Esophagus mucosa (tissue), 1 donor: ENCODE measurements at regions not wholly inside any gene's neighbourhood (a gene's known extent, or its start where the extent isn't known, plus 50 kb on each side); places are given as distances from the start of the nearest gene placed in this dataset.
A peak's percentile ranks its signal among the peaks of the same experiment; 100 is the strongest.

Source experiments
- ATAC-seq: fragments of 200-7000 bp; cut with Tn5 transposase; one replicate; pipeline ENCODE4 v1.9.1; 2020
- donor health status: DM: yes; HTN: yes; CAD: no.

GRCh38 chr3:115332998-115333397 is 185.9 kb upstream of the ZBTB20 start:
- no peak for ATAC-seq

DNA sequence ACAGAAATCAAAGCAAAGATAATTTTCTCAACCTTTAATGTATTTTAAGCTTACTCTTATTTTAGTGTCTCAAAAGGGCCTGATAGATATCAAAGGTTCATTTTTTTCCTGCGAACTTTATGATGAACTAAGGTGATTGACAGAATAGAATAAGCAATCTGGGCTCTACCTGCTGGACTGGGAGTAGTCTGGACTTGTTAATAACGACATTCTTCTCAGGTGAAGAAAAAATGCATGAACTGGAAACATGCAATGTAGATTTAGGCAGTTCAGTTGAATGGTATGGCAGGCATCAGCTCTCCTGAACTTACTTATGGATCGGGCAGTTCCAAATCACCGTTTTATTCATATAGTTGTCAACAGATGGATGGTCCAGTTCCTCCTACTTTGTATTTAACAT is 189.7 kb upstream of the ZBTB20 start:
- peak; percentile 43 for ATAC-seq

GRCh38 chr3:115340586-115340985 is 193.5 kb upstream of the ZBTB20 start:
- no peak for ATAC-seq

GRCh38 chr3:115341208-115341607 is 194.1 kb upstream of the ZBTB20 start:
- ATAC-seq = peak; percentile 82

GRCh38 chr3:115347737-115348136 is 200.6 kb upstream of the ZBTB20 start:
- no peak for ATAC-seq

DNA sequence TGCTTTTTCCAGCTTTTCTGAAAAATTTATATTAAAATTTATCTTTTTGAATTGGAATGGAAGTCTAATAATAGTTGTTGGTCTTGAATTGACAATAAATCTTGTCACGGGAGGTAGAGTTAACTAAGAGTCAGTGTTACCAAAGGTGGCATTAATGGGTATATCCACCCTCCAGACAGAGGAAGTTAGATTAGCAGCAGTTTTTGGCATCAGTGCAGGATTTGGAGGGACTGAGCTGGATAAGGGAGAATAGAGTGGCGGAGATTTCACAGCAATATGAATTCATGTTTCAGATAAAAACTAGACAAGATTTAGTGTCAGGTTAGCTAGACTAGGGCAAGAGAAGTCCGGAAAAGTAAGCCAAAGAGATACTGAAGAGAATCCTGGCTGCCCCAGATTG is 201.3 kb upstream of the ZBTB20 start:
- ATAC-seq = no peak

GRCh38 chr3:115348951-115349745 is 202.1 kb upstream of the ZBTB20 start:
- no peak for ATAC-seq

DNA sequence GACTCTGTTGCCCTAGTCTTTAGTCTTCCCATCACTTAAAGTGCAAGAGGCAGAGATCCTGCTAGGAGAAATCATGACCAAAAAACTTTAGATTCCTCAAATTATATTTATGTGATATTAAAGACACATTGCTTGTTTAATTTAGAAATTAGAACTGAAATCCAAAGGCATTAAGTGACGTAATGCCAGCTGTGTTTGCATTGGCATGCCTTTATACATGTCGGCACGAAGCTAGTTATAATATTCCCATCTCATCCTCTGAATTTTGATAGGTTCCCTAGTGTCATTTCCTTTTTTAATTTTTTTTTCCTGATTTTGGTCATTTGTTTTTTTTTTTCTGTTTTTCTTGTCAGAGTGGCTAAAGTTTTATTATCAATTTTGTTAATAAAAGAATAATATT is 203.5 kb upstream of the ZBTB20 start:
- no peak for ATAC-seq

DNA sequence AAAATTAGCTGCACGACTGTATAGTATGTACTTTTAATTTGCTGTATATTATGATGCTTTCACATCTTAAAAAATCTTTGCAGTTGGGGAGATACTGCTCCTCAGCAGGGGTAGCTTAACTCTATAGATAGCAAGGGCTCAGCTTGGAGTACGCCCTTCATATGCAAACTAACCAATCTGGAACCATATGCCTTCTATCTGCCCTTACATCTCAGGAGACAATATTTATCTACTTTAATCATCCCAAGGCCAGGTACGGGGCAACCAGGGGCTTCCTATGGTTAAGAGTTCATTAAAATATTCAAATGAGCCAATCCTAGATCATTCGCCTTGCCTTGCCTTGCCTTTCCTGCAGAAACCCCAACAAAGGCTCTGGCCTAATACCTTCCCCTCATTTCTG is 204.1 kb upstream of the ZBTB20 start:
- ATAC-seq = no peak

- ATAC-seq = no peak
These were observed 206.9 kb upstream of the ZBTB20 start for GRCh38 chr3:115354010-115354409.

DNA sequence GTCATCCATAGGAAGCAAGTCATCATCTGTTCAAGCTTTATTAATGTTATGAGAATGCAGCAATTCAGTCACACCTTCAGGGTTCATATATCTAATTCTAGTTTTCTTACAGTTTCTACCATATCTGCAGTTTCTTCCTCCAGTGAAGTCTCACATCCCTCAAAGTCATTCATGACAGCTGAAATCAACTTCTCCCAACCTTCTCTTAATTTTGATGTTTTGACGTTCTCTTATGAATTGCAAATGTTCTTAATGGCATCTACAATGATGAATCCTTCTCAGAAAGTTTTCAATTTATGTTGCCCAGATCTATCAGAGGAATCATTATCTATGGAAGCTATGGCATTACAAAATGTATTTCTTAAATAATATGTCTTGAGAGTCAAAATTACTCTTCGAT is 210.4 kb upstream of the ZBTB20 start:
- ATAC-seq = no peak

DNA sequence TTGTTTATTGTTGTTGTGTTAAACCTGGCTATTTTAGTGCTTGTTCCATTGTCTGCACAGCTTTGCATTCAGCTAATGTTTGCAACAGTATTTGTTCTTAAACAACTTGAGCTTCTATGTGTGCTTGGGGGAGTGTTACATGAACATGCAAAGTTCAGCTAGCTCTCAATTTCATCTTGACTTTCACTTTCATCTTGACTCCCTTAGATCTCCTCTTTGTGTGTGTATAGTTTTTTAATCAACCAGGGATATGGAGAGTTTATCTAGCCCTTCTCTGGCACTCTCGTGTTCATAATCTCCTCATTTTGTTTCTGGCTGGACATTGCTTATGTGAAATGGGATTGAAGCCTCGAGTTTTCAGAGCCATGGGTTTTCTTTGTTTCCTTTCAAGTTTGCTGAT is 212.4 kb upstream of the ZBTB20 start:
- no peak for ATAC-seq

GRCh38 chr3:115361806-115362205 is 214.7 kb upstream of the ZBTB20 start:
- ATAC-seq = no peak

- ATAC-seq = no peak
These were observed 216.0 kb upstream of the ZBTB20 start for GRCh38 chr3:115363071-115363470.

DNA sequence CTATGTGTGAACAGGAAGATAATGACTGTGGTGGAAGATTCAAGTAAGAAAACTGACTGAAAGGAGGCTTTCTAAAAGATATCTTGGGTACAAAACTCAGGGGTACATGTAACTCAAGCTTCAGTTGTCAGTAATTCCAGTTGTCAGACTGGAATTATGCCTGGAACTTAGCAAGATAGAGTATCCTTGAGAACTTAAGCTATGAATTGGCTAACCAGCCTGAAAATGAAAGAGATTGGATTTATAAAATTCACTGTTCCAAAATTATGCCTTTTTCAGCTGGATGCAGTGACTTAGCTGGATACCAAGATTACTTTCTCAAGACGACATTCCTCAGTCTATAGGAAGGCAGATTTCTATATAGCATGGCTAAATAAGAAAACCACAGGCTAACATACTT is 221.9 kb upstream of the ZBTB20 start:
- ATAC-seq = no peak

GRCh38 chr3:115375362-115375761 is 228.3 kb upstream of the ZBTB20 start:
- no peak for ATAC-seq

DNA sequence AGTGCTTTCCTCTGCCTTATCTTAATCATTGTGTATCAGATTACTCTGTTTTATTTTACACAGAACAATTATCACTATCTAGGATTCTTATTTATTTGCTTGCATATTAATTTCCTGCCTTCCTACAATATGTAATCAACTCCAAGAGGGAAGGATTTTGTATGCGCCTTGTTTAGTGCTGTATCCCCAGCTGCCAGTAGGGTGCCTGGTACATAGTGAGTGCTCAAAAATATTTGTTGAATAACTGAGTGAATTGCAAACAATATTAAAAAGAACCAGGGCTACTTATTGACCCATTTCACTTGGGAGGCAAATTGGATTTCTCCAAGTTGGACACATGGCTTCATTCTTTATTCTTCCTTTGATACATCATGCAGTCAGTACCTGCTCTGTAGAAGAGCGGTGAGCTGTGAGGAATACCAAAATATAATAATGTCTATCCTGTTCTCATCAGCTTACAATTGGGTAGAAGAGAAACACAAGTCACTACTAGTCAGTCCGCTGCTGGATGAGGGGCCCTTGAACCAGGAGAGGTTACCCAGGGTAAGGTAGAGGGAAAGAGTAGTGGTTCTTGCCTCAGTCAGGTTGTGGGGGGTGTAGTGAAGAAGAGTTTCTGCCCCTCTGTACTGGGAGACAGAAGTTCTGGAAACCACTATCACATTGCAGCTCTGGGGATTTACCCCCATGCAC is 233.9 kb upstream of the ZBTB20 start:
- no peak for ATAC-seq

- ATAC-seq = no peak
These were observed 234.5 kb upstream of the ZBTB20 start for GRCh38 chr3:115381573-115381912.

- ATAC-seq = no peak
These were observed 234.8 kb upstream of the ZBTB20 start for GRCh38 chr3:115381931-115382330.

DNA sequence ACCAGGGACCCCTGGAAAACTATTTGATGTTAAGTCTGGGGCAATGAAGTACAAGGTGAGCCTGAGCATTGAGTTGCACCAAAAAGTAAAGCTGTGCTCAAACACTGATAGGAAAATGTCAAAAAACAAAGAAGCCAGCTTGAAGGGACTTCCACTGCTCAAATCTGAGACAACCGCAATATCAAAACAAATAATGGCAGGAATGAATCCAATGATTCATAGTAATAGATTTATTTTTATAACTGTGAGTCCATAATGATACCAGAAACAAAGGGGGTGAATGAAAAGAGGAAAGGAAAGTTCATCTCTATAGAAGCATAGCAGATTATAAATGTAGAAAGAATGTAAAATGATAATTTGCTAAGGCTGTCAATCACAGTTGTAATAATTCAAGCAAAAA is 237.3 kb upstream of the ZBTB20 start:
- ATAC-seq = no peak

DNA sequence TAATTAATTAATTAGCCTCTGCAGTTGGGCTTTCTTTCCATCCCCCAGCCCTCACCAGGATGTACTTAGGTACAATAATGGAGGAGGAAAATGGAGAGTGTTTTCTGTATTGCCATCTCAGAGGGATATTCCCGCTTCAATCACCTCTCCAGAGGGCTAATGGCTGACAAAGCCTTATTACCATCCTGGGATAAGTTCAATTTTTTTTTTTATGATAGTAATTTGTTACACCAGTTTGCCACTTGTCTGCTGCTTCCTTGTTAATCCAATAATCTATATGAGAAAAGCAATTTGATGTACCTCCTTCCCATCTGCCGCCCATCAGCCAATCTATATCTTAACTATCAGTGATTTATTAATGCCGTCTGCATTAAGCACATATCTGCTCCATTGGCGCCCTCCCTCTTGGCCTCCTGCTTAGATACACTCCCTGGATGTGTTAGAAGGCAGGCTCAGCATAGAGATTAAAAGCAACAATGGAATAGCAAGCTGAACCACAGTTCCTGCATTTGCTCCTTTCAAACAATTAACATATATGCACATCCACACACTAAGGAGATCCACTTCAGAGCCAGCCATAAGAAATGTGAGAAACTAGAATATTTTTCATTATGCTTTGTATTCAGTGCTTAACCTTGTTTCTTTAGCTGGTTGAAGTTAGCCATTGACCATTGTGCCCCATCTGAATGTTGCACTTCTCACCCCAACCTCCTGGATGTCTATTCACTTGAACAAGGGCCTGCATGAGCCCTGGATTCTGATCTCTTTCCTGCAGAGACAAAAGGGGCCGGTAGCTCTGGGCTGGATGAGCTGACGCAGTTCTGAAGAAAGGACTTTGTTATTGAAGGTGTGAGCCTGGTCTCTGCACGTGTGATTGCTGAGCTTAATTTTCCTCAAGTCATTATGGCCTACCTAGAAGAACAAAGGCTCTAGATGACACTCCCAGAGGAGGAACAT is 237.3 kb upstream of the GAP43 start:
- ATAC-seq = no peak

- no peak for ATAC-seq
These were observed 235.1 kb upstream of the GAP43 start for GRCh38 chr3:115388166-115388565.

DNA sequence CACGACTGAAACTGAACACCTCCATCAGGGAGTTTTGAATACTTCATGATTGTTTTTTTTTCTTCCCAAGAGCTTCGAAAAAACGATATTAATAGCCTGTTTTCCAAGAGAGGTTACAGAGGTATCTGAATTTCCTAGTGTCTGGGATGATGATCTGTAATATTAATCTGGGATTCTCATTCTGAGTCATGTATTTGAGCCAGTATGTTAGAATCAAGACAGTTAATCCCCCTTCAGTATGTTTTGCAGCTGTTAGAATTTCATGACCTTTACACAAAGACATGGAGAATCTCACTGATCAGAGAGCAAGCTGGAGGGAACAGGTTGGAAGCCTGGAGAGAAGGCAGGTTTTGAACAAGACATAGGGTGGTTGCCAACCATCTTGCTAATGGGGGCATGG is 234.5 kb upstream of the GAP43 start:
- ATAC-seq = no peak
